Transverse colon (tissue), 4 donors: ENCODE measurements at regions not wholly inside any gene's neighbourhood (a gene's known extent, or its start where the extent isn't known, plus 50 kb on each side); places are given as distances from the start of the nearest gene placed in this dataset.

Experiments
- EP300 ChIP-seq: sonication (generic); formaldehyde crosslinking; IDR thresholded peaks from one replicate; pipeline ENCODE4 v1.6.1; 2017; ENCODE audit warnings: antibody characterized with exemption, low read depth
- POLR2A ChIP-seq: fragments of 450-650 bp; IDR thresholded peaks from one replicate; pipeline ENCODE4 v1.6.1; 2016; ENCODE audit warnings: antibody characterized with exemption, mild to moderate bottlenecking, moderate library complexity
- POLR2AphosphoS5 ChIP-seq, 3 donors: sonication (generic); formaldehyde crosslinking; IDR thresholded peaks; one replicate each; pipeline ENCODE4 v1.6.1; 2016; ENCODE audit warnings: antibody characterized with exemption in 3 of 3
- TF ChIP-seq, protein P1 (sequence below), 5 experiments: fragments of 200-600 bp in 3 of 5; fragments of 450-650 bp in 2 of 5; sonication (generic) in 3 of 5; IDR thresholded peaks; 1 replicate in 2 of 5; 2 replicates in 3 of 5; pipeline ENCODE4 v1.5.1; 2016 to 2017; ENCODE audit warnings: antibody characterized with exemption in 5 of 5, inconsistent platforms in 3 of 5, mild to moderate bottlenecking in 2 of 5, moderate library complexity in 1 of 5

DNA sequence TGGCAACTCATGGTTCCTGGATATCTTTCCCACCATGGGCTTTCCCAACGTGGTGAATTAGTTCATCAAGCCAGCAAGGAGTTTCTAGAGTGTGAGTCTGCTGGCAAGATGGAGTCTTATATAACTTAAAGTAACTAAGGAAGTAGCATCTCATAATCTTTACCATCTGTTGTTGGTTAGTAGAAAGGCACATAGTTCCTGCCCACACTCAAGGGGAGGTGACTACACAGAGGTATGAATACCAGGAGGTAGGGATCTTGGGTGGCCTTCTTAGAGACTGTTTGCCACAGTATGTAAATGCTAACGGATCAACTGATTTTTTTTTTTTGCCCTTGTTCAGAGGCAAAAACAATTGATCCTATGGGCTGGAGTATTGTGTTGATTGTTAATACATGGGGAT lies 446.9 kb downstream of the ATP23 start:
- TF ChIP-seq, protein P1, sequence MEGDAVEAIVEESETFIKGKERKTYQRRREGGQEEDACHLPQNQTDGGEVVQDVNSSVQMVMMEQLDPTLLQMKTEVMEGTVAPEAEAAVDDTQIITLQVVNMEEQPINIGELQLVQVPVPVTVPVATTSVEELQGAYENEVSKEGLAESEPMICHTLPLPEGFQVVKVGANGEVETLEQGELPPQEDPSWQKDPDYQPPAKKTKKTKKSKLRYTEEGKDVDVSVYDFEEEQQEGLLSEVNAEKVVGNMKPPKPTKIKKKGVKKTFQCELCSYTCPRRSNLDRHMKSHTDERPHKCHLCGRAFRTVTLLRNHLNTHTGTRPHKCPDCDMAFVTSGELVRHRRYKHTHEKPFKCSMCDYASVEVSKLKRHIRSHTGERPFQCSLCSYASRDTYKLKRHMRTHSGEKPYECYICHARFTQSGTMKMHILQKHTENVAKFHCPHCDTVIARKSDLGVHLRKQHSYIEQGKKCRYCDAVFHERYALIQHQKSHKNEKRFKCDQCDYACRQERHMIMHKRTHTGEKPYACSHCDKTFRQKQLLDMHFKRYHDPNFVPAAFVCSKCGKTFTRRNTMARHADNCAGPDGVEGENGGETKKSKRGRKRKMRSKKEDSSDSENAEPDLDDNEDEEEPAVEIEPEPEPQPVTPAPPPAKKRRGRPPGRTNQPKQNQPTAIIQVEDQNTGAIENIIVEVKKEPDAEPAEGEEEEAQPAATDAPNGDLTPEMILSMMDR (IDR thresholded peaks at IDR 0.05), result no peak
- TF ChIP-seq EP300 (no peak), POLR2A (no peak), POLR2AphosphoS5 (IDR thresholded peaks at IDR 0.05) (no peak)
